ENCODE measurements at regions not wholly inside any gene's neighbourhood (a gene's known extent, or its start where the extent isn't known, plus 50 kb on each side); places are given as distances from the start of the nearest gene placed in this dataset.

DNA sequence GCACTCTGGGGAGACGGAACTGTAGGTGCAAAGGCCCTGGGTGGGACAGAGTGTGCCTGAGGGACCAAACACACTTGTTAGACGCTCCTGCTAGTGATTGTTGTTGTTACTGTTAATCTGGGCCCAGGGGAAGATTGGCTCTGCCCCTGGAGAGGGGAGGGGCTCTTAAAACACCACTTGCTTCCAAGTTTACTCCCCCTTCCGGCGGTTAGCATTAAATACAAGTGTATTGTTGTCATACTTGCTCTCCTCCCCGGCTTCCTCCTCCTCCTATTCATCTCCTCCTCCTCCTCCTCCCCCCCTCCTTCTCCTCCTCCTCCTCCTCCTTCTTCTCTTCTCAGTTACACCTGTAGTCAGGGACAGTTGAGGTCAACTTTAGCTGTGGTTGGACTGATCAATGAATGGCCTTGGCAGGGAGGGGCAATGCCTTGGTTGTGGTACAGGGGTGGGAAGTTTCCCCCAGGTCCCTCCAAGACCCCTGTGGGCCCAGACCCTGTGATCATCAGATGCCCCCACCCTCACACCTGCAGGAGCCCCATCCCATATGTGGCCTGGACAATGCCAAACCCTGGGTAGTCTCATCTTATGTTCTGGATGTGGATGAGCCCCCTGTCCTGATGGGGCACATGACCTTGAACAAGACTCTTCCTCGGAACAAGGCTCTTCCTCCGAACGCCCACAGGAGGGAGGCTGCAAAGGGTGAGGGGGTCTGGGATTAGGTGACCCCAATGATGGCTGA, 217.3 kb downstream of the PTPRU start:
- TF ChIP-seq, protein P1, sequence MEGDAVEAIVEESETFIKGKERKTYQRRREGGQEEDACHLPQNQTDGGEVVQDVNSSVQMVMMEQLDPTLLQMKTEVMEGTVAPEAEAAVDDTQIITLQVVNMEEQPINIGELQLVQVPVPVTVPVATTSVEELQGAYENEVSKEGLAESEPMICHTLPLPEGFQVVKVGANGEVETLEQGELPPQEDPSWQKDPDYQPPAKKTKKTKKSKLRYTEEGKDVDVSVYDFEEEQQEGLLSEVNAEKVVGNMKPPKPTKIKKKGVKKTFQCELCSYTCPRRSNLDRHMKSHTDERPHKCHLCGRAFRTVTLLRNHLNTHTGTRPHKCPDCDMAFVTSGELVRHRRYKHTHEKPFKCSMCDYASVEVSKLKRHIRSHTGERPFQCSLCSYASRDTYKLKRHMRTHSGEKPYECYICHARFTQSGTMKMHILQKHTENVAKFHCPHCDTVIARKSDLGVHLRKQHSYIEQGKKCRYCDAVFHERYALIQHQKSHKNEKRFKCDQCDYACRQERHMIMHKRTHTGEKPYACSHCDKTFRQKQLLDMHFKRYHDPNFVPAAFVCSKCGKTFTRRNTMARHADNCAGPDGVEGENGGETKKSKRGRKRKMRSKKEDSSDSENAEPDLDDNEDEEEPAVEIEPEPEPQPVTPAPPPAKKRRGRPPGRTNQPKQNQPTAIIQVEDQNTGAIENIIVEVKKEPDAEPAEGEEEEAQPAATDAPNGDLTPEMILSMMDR (IDR thresholded peaks at IDR 0.05) = peak in 7 of 9 donors; percentile 16 to 37 (median 29)
- H3K27me3 ChIP-seq = peaks cover 0 to 34% (median 15%) of the 10 kb centered on the region in 7 donors
- H3K27ac ChIP-seq = no peak overlapping the region
- no peaks in the 10 kb centered on the region for H3K4me1 ChIP-seq
- peak in 3 of 8 donors; percentile 14 to 54 (median 53) for ATAC-seq
- H3K36me3 ChIP-seq = no peaks in the 10 kb centered on the region
- H3K4me3 ChIP-seq = no peak overlapping the region
- peaks cover 0 to 6% (median 0%) of the 10 kb centered on the region in 11 donors for H3K9me3 ChIP-seq
- no peak for DNase-seq
- intact Hi-C loops (cut with DNase I) = no loop called here
- WGBS, 2 donors = 21 to 22% methylated on average over 8 of the region's 8 CpGs

DNA sequence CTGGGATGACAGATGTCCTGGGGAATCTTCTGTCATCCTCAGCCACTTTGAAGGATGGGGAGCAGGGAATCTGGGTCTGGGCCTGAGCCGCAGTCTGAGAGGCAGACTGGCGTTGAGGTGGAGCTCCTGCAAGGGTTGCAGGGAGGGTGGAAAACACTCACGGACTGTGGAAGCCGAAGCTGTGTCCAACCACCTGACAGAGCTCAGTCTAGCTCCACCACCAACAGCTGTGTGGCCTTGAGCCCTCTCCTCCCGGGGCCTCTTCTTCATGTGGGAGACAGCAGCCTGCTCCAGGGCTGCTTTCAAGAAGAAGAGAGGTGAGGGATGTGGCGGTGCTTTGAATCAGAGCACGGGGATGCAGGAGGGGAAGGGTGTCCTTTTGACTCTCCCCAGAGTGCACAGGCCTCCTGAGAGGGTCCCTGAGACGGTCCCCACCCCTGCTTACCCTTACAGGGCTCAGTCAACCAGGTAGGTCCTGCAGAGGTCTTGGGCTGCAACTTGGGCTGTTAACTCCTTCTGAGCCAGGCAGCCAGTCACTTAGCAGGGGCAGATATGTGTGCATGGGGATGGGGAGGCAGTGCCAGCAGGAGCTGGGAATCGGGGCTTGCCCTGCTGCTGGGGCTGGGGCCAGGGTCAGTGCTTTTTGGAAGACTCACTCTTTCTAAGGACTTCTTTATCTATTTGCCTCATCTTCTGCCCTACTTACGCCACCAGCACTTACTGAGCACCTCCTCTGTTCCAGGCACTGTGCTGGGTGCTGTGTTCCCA, 216.3 kb downstream of the PTPRU start:
- intact Hi-C loops (cut with DNase I) = no loop called here
- no peaks in the 10 kb centered on the region for H3K4me1 ChIP-seq
- H3K4me3 ChIP-seq = no peak overlapping the region
- ATAC-seq (no peak), DNase-seq (no peak)
- no peak overlapping the region for H3K27ac ChIP-seq
- WGBS, 2 donors = 55 to 73% methylated on average over 10 of the region's 10 CpGs
- H3K36me3 ChIP-seq = no peaks in the 10 kb centered on the region
- H3K9me3 ChIP-seq = peaks cover 0 to 6% (median 0%) of the 10 kb centered on the region in 11 donors
- TF ChIP-seq, protein P1 (IDR thresholded peaks at IDR 0.05) = no peak
- peaks cover 0 to 28% (median 10%) of the 10 kb centered on the region in 7 donors for H3K27me3 ChIP-seq

DNA sequence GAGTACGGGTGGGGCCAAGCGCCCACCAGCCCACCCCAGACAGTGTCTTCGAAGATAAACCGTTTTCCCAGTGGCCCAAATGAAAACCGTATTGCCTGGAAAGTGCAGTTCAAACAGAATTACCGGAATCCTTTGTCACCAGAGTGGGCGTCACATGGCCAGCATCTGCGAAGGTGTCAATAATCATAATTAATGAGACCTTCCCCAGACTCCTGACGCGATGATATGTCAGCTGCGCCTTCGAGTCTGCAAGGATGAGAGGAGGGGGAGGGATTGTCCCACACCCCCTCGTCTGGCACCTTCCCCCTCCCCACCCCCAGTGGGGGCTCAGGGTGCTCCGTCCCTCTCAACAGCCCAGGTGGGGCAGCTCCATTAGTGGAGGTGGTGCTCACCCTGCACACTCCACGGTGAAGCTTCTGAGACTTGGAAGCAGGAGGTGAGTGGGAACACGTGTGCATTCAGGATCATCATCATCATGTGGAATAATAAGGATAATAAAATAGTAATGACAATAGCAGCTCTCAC, 215.1 kb downstream of the PTPRU start:
- TF ChIP-seq, protein P1 (IDR thresholded peaks at IDR 0.05) = no peak
- no peak for DNase-seq
- intact Hi-C loops (cut with DNase I) = no loop called here
- no peaks in the 10 kb centered on the region for H3K36me3 ChIP-seq
- H3K27me3 ChIP-seq = peaks cover 0 to 23% (median 11%) of the 10 kb centered on the region in 7 donors
- H3K27ac ChIP-seq = no peak overlapping the region
- peaks cover 0 to under 1% (median 0%) of the 10 kb centered on the region in 11 donors for H3K9me3 ChIP-seq
- no peak overlapping the region for H3K4me3 ChIP-seq
- ATAC-seq = no peak
- WGBS, 2 donors = 64 to 70% methylated on average over 16 of the region's 16 CpGs
- no peaks in the 10 kb centered on the region for H3K4me1 ChIP-seq

DNA sequence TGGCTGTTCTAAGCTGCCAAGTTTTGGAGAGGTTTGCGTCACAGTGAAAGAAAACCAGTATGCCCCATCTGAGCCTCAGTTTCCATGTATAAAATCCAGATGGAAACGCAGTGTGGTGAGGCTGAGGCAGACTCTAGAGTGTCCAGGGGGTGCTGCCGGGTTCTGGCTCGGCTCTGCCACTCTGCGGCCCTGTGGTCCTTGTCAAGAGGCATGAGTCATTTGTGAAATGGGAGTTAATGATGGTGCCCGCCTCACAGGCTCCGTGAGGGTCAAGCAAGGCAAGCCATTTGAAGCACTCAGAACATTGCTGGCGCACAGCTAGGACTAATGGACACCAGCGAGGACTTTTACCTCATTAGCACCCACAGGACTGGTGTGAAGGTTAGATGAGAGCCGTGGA, 214.3 kb downstream of the PTPRU start:
- H3K27me3 ChIP-seq = peaks cover 0 to 23% (median 16%) of the 10 kb centered on the region in 7 donors
- no peak overlapping the region for H3K4me3 ChIP-seq
- no peaks in the 10 kb centered on the region for H3K36me3 ChIP-seq
- no peak overlapping the region for H3K27ac ChIP-seq
- H3K9me3 ChIP-seq = no peaks in the 10 kb centered on the region
- intact Hi-C loops (cut with DNase I) = no loop called here
- 71% methylated on average over 10 of the region's 10 CpGs for WGBS, 2 donors
- TF ChIP-seq, protein P1 (IDR thresholded peaks at IDR 0.05) = no peak
- no peaks in the 10 kb centered on the region for H3K4me1 ChIP-seq
- ATAC-seq = no peak
- DNase-seq = no peak

All from heart right ventricle (tissue), 16 donors.